Erythroblast (primary cell): ENCODE measurements at regions not wholly inside any gene's neighbourhood (a gene's known extent, or its start where the extent isn't known, plus 50 kb on each side); places are given as distances from the start of the nearest gene placed in this dataset.

Experiments
- GATA1 ChIP-seq: IDR thresholded peaks from 2 replicates; pipeline ENCODE4 v1.6.1; 2011; ENCODE audit warnings: low read depth, mild to moderate bottlenecking, control low read depth, low read length, moderate library complexity
- POLR2A ChIP-seq: IDR thresholded peaks from 2 replicates; pipeline ENCODE4 v1.6.1; 2011; ENCODE audit warnings: mild to moderate bottlenecking, low read length

- TF ChIP-seq POLR2A (no peak), GATA1 (no peak)
Observed at GRCh38 chr4:8759987-8760386, 111.7 kb downstream of the HMX1 start.
